GM10266 (cell line): ENCODE measurements at regions not wholly inside any gene's neighbourhood (a gene's known extent, or its start where the extent isn't known, plus 50 kb on each side); places are given as distances from the start of the nearest gene placed in this dataset.

Source experiments
- DNase-seq: peaks from one replicate; pipeline ENCODE4 v3.0.0; 2012; ENCODE audit errors: extremely low spot score
- CTCF ChIP-seq: IDR thresholded peaks from 2 replicates; pipeline ENCODE4 v1.5.1; 2012; ENCODE audit warnings: mild to moderate bottlenecking, low read depth; ENCODE audit not compliant: control insufficient read depth, insufficient read depth; ENCODE audit errors: missing control alignments

- TF ChIP-seq CTCF, result no peak
Measured at GRCh38 chr13:84654654-84655275, 772.5 kb upstream of the SLITRK1 start.

GRCh38 chr13:84653915-84654534, 771.8 kb upstream of the SLITRK1 start:
- no peak for DNase-seq
- TF ChIP-seq CTCF, result no peak

More at GRCh38 chr13:84654654-84655275, 772.5 kb upstream of the SLITRK1 start:
- no peak for DNase-seq

- no peak for TF ChIP-seq CTCF
- no peak for DNase-seq
Measured at GRCh38 chr13:84651705-84652104, 769.4 kb upstream of the SLITRK1 start.

- DNase-seq, result no peak
- TF ChIP-seq CTCF, result no peak
Measured at GRCh38 chr13:84651288-84651687, 769.0 kb upstream of the SLITRK1 start.

- TF ChIP-seq CTCF, result no peak
- DNase-seq, result no peak
Measured at GRCh38 chr13:84649853-84650252, 767.6 kb upstream of the SLITRK1 start.

- no peak for TF ChIP-seq CTCF
- DNase-seq, result no peak
Measured at GRCh38 chr13:84648069-84648640, 765.9 kb upstream of the SLITRK1 start.

GRCh38 chr13:84646957-84647356, 764.7 kb upstream of the SLITRK1 start:
- no peak for DNase-seq

More at GRCh38 chr13:84646957-84647356, 764.7 kb upstream of the SLITRK1 start:
- TF ChIP-seq CTCF, result no peak
